NCI-H2196 (cell line): ENCODE measurements at regions not wholly inside any gene's neighbourhood (a gene's known extent, or its start where the extent isn't known, plus 50 kb on each side); places are given as distances from the start of the nearest gene placed in this dataset.
"Not testable (repeated sequence)": the region's sequence is repeated elsewhere in the genome, so short reads cannot be mapped to it uniquely, and the experiment has no call there.

Source experiments
- DNase-seq: peaks from one replicate; lab custom pipeline; 2025; ENCODE audit not compliant: unreplicated experiment; lab: John Stamatoyannopoulos, UW

GRCh38 chr2:89795530-89795929 lies 1104.1 kb downstream of the RPIA start:
- DNase-seq, result not testable (repeated sequence)

GRCh38 chr2:89797320-89798038 lies 1106.0 kb downstream of the RPIA start:
- no peak for DNase-seq

- not testable (repeated sequence) for DNase-seq
These were observed 1109.7 kb downstream of the RPIA start for GRCh38 chr2:89801207-89801606.

- DNase-seq, result not testable (repeated sequence)
These were observed 1114.9 kb downstream of the RPIA start for GRCh38 chr2:89806363-89806762.

GRCh38 chr2:89811295-89811694 lies 1119.8 kb downstream of the RPIA start:
- no peak for DNase-seq

- DNase-seq, result not testable (repeated sequence)
These were observed 1120.4 kb downstream of the RPIA start for GRCh38 chr2:89811910-89812309.

GRCh38 chr2:89814359-89814758 lies 1122.9 kb downstream of the RPIA start:
- not testable (repeated sequence) for DNase-seq

GRCh38 chr2:89818873-89819272 lies 1127.4 kb downstream of the RPIA start:
- DNase-seq, result no peak

GRCh38 chr2:89819809-89820208 lies 1128.3 kb downstream of the RPIA start:
- no peak for DNase-seq

GRCh38 chr2:89820248-89820647 lies 1128.8 kb downstream of the RPIA start:
- no peak for DNase-seq

GRCh38 chr2:89821455-89821945 lies 1130.0 kb downstream of the RPIA start:
- DNase-seq, result no peak

- DNase-seq, result not testable (repeated sequence)
These were observed 1130.9 kb downstream of the RPIA start for GRCh38 chr2:89822342-89822741.

- no peak for DNase-seq
These were observed 1132.1 kb downstream of the RPIA start for GRCh38 chr2:89823556-89823955.

GRCh38 chr2:89825034-89825433 lies 1133.6 kb downstream of the RPIA start:
- no peak for DNase-seq

GRCh38 chr2:89826741-89827140 lies 1135.3 kb downstream of the RPIA start:
- DNase-seq, result not testable (repeated sequence)

- DNase-seq, result not testable (repeated sequence)
These were observed 1136.4 kb downstream of the RPIA start for GRCh38 chr2:89827829-89828228.

GRCh38 chr2:89828416-89828815 lies 1136.9 kb downstream of the RPIA start:
- not testable (repeated sequence) for DNase-seq

- DNase-seq, result not testable (repeated sequence)
These were observed 1137.6 kb downstream of the RPIA start for GRCh38 chr2:89828961-89829631.

GRCh38 chr2:89829828-89830227 lies 1138.4 kb downstream of the RPIA start:
- DNase-seq, result no peak

GRCh38 chr2:89830341-89831218 lies 1139.1 kb downstream of the RPIA start:
- DNase-seq, result not testable (repeated sequence)
